GM18861 (cell line): ENCODE measurements at regions not wholly inside any gene's neighbourhood (a gene's known extent, or its start where the extent isn't known, plus 50 kb on each side); places are given as distances from the start of the nearest gene placed in this dataset.

Experiments used
- ATAC-seq: cut with Tn5 transposase; IDR thresholded peaks from one replicate; pipeline ENCODE4 v1.9.1; 2021; ENCODE audit not compliant: unreplicated experiment

DNA sequence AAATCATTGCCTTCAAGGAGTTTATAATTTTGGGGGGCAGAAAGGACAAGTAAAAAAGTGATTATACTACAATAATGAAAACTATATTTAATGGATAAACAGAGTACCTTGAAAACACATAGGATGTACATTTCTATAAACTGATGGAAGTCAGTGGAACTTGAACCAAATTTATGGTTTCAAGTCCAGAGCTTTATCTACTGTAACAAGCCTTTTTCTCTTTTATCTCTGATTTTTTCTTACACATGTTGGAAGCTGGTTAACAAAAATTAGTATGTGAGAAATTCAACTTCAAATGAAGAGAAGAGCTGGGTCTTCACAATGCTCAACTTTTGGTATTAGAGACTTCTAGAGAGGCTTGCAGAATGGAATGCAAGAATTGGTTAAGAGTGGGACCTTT lies 393.6 kb downstream of the LMO7 start:
- no peak for ATAC-seq

DNA sequence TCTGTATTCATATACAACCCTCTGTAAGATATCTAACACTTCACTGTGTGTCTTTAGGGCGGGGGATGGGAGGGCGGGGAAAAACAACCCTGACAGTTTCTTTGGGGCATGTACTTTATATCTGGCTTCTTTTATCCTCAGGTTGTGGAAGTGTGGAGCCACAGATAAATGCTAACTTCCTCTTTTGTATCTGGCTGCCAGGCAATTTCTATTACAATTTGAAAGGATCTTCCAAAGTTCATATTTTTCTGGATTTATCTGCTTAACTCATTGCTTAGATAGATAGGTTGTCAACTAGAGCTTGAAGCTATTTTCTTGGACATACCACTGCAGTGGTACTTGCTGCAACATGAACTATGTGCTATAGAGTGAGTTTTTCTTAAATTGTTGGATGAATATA lies 393.0 kb downstream of the LMO7 start:
- ATAC-seq, result no peak

DNA sequence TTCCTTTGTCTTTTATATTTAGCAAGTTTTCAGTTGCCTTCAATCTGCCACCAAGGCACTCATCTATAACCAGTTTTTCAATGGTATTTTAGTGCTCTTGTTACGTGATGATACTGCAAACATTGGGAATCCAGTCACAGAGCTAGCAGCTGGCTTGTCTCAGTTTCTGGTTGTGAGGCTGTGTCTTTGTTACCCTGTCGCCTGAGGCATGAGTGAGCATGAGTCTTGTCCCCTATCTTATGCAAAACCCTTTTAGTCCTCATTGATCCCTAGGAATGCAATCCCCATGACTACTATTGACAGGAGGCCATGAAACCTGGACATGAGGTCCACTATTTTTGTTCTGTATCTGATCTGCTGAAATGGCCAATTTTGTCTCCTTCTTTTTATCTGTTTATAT lies 391.0 kb downstream of the LMO7 start:
- no peak for ATAC-seq

DNA sequence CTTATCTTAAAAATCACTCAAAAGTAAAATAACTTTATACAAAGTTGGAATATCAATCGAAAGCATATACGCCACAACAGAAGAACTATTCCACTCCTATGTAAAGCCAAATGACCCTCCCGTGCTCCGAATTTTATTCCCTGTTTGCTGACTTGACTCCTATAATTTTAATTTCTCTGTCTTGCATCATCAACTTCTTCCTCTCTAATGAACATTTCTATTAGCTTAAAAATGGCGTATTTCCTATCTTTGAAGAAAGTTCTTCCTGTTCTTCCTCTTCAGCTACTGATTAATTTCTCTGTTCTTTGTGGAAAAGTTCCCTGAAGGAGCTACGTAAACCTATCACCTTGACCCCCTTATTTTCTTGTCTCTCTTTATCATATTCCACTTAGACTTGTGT lies 389.3 kb downstream of the LMO7 start:
- ATAC-seq, result no peak

DNA sequence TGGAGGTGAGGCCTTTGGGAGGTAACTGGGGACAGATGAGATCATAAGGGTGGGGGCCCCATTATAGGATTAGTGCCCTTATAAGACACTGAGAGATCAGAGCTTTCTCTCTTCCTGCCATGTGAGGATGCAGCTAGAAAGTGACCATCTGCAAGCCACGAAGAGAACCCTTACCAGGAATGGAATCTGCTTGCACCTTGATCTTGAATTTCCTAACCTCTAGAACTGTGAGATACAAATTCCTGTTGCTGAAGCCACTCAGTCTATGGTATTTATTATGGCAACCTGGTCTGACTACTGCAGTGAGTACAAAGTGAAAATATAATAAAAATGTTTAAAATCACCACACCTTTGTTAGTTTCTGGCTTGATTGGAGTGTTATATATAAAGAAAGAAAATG lies 388.0 kb downstream of the LMO7 start:
- ATAC-seq, result no peak

DNA sequence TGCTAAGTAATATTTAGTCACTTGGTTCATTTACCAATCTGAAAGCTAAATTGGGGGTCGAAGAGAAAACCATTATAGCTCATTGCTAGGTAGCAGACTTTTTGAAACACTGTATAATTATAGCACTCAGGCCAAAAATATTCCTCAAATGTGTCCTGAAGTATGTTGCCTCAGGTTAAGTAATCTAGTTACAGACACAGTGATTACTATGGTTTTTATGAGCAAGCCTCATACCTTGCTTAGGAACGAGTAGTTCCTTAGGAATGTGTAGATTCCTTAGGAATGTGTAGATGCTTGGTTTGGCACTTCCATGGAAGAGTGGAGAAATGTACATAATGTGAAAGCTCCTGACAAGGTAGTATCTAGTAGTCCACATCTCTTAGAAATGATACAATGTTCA lies 387.5 kb downstream of the LMO7 start:
- no peak for ATAC-seq

DNA sequence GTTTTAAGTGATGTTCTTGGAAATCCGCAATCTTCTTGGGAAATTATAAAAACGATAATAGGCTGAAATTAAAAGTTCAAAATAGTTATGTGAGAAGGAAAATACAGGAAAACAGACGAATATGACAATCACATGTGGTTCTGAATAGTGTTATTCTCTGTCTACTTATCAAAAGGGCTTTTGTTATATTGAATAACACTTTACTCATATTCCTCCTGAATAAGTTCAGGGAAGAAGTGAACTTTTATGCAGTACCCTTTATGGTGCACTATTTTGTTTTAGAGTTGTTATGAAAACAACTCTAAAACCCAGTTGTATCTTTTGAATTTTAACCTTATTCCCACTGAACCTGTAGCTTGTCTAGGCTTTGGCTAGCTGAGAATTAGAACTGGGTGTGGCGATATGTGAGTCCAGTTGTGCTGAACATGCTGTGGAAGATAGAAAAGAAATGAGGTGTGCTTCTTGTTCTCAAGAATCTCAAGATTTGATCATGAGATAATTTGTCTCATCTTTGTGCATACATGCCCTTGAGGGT lies 384.4 kb downstream of the LMO7 start:
- ATAC-seq, result no peak

DNA sequence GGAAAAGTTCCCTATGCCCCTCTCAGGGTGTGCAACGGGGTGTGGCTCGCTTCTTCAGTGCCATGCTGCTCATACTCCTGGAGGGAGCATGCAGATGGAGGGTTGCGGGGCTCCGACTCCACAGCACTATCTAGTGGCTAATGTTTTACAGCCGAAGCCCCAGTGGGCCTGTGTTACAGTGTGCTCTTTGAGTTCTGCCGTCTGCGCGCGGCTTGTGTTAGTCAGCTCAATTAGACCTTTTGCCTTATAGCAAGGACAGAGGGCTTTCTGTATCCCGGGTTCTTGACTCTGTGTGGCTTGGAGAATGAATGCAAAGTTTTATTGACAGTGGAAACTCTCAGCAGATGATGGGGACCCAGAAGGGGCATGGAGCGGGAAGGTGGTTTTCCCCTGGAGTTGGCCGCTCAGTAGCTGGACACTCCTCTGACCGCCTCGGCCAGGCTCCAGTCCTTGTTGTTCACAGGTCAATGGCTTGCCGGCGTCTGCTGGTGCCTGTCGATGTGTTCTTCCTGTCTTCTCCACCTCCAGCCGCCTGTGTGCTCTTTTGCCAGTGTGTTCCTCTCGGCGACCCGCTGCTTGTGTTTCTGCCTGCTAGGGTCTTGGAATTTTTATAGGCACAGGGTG lies 383.4 kb downstream of the LMO7 start:
- ATAC-seq, result no peak

DNA sequence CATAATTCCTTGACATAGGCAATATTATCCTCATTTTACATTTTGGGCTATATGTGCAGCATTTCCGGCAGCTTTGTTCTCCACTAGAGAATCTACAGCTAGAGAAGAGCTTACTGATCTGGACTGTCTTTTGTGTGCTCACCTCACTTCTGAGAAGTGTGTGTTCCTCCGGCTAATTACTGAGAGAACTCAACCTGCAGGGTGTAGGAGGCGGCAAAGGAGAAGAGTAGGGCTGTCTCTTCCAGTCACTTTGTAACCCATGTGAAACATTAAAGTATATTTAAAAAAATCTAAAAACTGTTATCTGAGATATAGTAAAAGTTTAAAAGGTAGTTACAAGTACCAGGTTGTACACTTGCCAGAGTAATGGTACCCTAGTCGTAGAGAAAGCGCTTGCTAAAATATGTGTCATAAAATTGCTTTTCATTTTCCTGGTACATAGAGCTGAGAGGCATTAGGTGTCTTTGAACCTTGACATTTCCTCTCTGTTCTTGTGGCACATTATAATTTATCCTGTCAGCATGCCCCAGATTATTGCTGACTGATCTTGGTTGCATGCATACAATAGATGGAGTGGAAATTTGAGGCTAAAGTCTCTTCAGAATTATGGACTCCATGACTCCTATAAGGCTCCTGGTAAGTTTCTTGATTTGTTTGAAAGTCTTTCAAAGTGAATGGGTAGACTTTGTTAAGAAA lies 381.9 kb downstream of the LMO7 start:
- ATAC-seq, result no peak

DNA sequence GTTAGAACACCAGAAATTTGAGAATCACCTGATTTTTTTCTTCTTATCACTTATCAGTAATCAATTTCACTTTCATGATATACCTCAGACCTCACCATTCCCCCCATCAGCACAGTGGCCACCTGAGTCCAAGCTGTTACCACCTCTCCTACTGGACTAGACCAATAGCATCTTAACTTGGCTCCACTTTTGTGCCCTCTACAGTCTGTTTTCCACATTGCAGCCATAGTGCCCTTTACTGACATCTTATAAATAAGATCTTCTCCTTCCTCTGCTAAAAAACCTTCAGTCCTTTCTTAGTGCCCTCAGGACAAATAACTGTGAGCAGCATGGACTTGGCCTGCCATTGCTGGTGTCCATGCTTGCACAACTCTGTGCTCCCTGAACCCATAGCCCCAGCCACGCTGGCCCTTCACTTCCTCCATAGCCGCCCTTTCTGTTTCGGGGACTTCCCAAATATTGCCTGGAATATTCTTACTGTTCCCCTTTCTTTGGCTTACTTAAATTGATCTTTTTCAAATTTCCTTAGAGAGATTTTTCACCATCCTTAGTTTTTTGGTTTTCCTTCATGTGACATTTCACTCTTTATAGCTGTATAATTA lies 380.8 kb downstream of the LMO7 start:
- ATAC-seq, result peak; percentile 77

DNA sequence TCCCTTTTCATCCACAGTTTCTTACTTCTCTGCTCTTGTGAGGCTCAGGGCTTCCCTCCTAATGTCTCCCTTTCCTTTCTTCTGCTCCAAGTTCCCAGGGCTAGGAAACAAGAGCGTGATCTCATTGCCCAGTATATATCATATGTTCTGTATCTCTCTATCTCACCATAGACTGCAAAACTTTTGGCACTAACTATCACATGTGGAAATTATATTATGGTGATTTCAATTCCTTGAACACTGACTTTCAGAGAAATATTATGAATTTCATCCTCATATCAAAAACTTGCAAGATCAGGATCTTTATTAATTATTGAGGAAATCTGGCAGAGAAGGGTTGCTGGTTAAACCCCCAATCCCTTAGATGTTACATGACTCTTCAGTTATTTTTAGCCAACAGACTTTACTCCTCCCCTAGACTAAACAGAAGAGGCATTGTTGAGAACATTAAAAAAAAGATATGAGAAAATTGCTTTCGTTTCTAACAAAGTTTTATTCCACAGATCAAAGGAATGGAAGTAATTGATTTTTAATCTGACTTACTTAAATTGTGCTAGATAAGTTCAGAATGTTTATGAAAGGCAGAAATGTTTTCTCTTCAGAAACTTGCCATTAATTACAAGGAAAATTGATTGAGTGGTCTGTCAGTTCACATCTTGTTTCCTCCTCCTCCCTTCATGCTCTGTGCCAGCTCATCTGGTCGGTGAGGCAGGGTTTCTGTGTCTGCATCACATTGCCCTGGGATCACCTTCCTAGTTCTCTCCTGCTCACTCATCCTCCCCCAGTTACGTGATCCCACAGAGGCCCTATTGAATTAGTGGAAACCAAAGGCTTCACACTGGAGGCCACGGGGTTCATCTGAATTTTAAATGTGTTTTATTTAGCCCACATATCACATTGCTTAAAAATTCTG lies 378.5 kb downstream of the LMO7 start:
- ATAC-seq, result no peak

DNA sequence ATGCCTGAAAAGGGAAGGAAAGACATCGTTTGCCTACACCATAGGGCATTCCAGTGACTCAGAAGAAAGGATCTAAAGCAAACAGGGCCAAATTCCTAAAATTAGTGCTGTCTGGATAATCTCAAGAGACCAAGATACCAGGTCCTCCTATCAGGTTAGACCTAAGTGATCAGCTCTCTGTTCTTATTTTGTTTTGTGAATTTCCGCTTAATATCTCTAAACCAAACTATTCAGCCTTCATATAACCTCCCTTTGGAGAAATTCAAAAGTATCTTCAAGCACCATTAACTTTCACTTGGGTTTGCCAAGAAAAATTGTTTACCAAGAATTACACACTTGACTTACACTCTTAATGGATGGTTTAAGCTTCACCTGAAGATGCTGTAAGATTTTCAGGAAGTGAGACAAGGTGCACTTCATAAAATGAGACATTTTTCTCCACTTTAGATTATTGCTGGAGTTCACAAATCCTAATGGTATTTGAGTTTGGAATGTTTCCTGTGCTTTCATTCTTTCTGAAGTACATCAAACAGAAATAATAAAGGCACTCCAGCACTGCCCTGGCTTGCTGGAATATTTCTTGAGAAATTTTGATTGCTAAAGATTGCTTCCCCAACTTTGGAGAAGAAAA lies 376.1 kb downstream of the LMO7 start:
- no peak for ATAC-seq

DNA sequence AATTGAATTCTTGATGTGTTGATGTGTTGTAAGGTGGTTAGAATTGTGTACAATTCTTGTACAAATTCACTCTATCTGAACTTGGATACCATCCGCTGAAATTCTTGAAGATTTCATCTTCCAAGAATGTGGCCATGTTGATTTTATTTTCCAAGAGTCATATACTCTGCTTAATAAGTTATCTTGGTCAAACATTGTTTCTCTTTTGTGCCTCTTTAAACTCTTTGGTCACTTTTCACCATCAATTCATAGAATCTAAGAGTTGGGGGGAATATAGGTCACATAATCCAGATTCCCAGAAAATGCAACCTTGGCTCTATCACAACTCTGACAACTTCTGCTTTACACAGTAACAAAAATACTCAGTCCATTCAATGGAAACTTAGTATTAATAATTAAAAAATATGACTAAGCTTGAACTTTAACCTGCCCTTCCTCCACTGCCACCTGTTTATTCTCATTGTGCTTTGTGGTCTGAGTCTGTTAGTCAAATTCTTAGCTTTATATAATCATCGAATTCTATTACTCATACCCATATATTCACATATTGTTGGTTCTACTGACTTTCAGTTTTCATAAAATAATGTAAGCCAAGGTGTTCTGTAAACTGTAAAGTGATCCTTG lies 373.2 kb downstream of the LMO7 start:
- ATAC-seq, result peak; percentile 95

DNA sequence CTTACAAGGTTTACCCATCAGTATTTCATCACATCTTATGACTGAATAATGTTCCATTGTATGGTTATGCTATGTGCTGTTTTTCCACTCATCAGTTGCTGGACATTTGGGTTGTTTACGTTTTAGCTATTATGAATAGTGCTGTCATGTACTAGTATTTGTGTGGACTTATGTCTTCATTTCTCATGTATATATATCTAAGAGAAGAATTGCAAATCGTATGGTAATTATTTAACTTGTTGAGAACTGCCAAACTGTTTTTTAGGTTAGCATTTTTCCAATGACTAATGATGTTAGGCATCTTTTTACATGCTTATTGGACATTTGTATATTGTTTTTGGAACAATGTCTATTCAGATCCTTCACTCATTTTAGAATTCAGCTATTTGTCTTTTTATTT lies 368.3 kb downstream of the LMO7 start:
- ATAC-seq, result no peak

DNA sequence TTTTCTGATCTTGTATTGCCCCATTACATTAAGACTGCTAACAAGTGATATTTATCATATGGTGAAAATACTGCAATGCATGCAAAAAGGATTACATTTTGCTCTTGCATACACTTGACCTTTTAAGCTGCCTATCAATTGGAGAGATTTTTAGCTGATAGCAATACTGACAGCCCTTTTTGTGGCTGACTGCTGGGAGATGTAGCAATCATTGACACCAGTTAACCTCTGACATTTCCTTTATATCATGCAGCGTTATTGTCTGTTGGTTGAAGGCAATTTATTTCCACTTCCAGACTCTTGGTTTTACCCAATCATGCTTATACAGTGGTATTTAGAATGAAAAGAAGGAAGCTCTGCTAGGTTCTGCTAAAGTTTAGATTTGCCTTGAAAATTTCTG lies 364.0 kb downstream of the LMO7 start:
- no peak for ATAC-seq

DNA sequence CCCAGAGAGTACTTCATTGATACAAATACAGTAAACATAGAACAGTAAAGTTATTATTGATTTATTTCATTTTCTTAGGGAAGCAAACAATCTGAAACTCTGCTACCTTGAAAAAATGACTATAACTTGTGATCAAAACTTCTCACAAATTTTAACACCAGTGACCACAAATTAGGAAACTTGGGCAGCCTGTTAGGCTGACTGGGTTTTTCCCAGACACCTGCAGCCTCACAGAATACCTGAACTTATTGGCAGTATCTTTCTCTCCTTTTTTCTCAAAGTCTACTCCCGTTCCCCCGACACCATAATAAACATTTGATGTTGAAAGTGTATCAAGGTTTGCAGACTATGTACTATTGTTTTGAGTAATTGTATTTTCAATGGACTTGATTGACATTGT lies 360.5 kb downstream of the LMO7 start:
- no peak for ATAC-seq

DNA sequence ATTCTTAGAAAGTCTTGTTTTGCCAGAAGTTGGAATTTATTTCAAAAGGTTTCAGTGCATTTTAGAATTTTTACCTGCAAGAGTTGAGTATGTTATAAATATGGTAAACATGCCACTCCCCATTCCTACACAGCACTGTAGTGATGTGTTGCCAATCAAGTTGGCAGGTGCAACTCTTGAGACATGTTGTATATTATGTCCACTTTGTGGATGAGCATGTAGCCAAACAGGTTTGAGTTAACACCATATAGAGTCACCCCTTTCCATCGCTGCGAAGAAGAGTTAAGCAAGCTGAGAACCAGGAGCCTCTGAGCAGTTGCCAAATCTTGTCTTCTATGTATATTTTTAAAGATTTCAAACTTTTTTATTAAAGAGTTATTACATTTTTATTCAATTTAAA lies 359.8 kb downstream of the LMO7 start:
- ATAC-seq, result no peak

DNA sequence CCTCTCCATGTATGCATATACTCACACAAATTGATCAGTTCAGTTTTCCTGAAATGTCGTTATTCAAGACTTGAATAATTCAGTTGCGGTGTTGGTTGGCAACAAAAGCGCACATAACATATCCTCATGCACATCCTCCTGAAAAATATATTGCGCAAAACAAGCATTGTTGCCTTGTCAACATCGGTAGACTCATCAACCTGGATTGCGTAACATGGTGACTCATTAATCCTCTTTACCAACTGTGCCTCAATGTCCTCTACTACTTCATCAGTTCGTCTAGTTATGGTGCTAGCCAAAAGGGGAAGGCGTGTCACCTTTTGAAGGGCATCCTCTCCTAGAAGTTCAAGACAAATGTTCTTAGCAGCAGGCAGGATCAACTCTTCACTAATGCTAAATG lies 357.7 kb downstream of the LMO7 start:
- no peak for ATAC-seq

DNA sequence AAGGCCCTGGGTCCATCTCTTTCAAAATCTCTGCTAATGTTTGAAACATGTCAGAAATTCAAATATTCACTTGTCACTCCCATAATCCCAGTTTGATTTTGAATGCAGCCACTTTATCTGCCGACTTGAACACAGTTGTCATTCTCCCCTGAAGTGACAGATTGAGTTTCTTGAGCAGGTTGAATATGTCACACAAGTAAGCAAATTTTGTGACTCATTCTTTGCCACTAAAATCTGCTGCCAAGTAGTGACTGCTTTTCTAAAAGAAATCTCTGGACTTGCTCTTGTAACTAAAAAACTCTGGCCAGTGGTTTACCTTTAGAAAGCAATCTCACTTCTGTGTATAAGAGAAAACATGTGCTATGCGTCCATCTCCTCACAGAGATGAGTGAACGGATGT lies 357.1 kb downstream of the LMO7 start:
- ATAC-seq, result no peak

DNA sequence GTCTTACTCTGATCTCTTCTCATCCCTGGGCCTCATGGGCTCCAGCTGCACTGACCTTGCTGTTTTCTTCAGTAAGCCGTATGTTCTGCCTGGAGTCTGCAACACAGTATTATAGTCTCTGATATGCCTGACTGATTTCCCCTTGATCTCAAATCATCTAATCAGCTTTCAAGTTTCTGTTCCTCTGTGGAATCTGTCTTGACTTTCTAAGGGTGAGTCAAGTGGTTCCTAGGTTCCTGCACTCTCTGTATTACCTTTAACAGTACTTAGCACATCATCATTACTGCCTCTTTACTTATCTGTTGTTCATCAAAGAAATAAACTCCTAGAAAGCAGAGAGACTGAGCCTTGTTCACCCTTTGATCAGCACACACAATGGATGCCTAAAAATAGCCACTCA lies 350.7 kb downstream of the LMO7 start:
- ATAC-seq, result peak; percentile 99
